Endothelial cell (in vitro differentiated cells): ENCODE measurements at regions not wholly inside any gene's neighbourhood (a gene's known extent, or its start where the extent isn't known, plus 50 kb on each side); places are given as distances from the start of the nearest gene placed in this dataset.

Experiments
- DNase-seq: peaks from one replicate; pipeline ENCODE4 v3.0.0; 2021; ENCODE audit warnings: low spot score
- H3K27ac Mint-ChIP-seq: one replicate; pipeline ENCODE4 v1.8.0; 2021; ENCODE audit warnings: mixed read lengths, inconsistent platforms; ENCODE audit not compliant: unreplicated experiment
- H3K27me3 Mint-ChIP-seq: one replicate; pipeline ENCODE4 v1.8.0; 2021; ENCODE audit warnings: mild to moderate bottlenecking, moderate library complexity, mixed read lengths, inconsistent platforms; ENCODE audit not compliant: unreplicated experiment
- H3K36me3 Mint-ChIP-seq: one replicate; pipeline ENCODE4 v1.8.0; 2021; ENCODE audit warnings: mild to moderate bottlenecking, low read depth, mixed read lengths, inconsistent platforms; ENCODE audit not compliant: unreplicated experiment
- H3K4me1 Mint-ChIP-seq: one replicate; pipeline ENCODE4 v1.8.0; 2021; ENCODE audit warnings: mild to moderate bottlenecking, mixed read lengths, inconsistent platforms; ENCODE audit not compliant: unreplicated experiment
- H3K4me3 Mint-ChIP-seq: one replicate; pipeline ENCODE4 v1.8.0; 2021; ENCODE audit warnings: mild to moderate bottlenecking, mixed read lengths, inconsistent platforms; ENCODE audit not compliant: unreplicated experiment
- H3K9me3 Mint-ChIP-seq: one replicate; pipeline ENCODE4 v1.8.0; 2021; ENCODE audit warnings: mixed read lengths, inconsistent platforms; ENCODE audit not compliant: unreplicated experiment
- TF ChIP-seq, protein P1 (sequence below): fragments of 200-600 bp; sonication (generic); IDR thresholded peaks from one replicate; pipeline ENCODE4 v1.5.0; 2021; ENCODE audit warnings: antibody characterized with exemption; ENCODE audit not compliant: unreplicated experiment

DNA sequence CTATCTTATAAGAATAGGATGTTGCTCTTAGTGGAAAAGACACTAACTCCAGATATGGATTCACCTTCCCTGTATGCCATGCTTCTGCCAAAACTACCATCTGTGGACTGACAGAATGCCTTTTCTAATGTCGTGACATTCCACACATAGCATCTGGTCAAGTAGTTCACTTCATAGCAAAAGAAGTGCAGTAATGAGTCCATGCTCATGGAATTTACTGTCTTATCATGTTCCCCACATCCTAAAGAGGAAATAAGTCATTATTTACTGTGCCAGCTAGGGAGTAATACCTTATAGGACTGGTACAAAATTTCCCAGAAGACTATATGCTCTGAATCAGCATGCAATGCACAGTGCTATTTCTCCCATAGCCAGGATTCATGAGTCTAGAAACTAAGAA, 562.4 kb downstream of the TLL1 start:
- H3K27me3 Mint-ChIP-seq: no peaks in the 10 kb centered on the region
- DNase-seq: no peak
- no peak overlapping the region for H3K4me3 Mint-ChIP-seq
- no peaks in the 10 kb centered on the region for H3K9me3 Mint-ChIP-seq
- H3K27ac Mint-ChIP-seq: no peak overlapping the region
- H3K36me3 Mint-ChIP-seq: no peaks in the 10 kb centered on the region
- TF ChIP-seq, protein P1, sequence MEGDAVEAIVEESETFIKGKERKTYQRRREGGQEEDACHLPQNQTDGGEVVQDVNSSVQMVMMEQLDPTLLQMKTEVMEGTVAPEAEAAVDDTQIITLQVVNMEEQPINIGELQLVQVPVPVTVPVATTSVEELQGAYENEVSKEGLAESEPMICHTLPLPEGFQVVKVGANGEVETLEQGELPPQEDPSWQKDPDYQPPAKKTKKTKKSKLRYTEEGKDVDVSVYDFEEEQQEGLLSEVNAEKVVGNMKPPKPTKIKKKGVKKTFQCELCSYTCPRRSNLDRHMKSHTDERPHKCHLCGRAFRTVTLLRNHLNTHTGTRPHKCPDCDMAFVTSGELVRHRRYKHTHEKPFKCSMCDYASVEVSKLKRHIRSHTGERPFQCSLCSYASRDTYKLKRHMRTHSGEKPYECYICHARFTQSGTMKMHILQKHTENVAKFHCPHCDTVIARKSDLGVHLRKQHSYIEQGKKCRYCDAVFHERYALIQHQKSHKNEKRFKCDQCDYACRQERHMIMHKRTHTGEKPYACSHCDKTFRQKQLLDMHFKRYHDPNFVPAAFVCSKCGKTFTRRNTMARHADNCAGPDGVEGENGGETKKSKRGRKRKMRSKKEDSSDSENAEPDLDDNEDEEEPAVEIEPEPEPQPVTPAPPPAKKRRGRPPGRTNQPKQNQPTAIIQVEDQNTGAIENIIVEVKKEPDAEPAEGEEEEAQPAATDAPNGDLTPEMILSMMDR: no peak
- H3K4me1 Mint-ChIP-seq: no peaks in the 10 kb centered on the region

DNA sequence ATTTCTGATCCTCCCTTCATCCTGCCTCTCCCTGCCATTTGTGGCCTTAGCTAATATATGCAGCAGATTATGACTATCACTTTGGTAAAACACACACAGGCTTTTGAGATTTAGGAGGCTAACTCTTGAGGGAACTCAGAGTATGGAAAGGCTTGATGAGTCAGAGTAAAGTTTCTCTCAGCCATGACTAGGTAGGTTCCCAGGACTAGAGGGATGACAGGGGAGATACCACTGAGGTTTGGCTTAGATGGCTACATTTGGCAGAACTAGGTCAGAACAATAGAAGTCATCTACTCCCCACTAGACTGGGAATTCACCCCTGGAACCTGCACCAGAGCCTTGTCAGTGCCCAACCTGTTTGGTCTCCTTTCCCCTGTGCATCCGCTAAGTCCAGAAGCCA, 585.7 kb downstream of the TLL1 start:
- H3K27ac Mint-ChIP-seq: no peak overlapping the region
- no peaks in the 10 kb centered on the region for H3K36me3 Mint-ChIP-seq
- TF ChIP-seq, protein P1: no peak
- H3K4me3 Mint-ChIP-seq: no peak overlapping the region
- no peaks in the 10 kb centered on the region for H3K4me1 Mint-ChIP-seq
- no peaks in the 10 kb centered on the region for H3K27me3 Mint-ChIP-seq
- H3K9me3 Mint-ChIP-seq: peaks cover 7% of the 10 kb centered on the region
- no peak for DNase-seq

DNA sequence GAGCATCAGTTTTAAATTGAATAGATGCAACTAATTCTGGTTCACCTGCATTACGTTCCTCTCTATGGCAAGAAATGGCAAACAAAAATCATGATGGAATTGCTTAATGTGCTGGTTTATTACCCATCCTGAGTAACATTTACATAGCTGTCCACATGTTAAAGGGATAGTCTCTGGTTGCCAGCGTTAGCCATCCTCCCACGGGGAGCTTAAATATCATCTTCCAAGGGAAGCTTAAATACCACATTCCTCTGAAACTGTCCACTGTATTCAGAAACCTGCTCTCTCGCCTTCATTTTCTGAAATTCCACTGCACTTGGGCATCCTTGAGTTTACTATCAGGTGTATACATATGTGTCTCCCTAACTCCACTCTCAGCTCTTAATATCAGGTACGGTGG, 586.6 kb downstream of the TLL1 start:
- Mint-ChIP-seq H3K4me1 (no peaks in the 10 kb centered on the region), H3K4me3 (no peak overlapping the region)

DNA sequence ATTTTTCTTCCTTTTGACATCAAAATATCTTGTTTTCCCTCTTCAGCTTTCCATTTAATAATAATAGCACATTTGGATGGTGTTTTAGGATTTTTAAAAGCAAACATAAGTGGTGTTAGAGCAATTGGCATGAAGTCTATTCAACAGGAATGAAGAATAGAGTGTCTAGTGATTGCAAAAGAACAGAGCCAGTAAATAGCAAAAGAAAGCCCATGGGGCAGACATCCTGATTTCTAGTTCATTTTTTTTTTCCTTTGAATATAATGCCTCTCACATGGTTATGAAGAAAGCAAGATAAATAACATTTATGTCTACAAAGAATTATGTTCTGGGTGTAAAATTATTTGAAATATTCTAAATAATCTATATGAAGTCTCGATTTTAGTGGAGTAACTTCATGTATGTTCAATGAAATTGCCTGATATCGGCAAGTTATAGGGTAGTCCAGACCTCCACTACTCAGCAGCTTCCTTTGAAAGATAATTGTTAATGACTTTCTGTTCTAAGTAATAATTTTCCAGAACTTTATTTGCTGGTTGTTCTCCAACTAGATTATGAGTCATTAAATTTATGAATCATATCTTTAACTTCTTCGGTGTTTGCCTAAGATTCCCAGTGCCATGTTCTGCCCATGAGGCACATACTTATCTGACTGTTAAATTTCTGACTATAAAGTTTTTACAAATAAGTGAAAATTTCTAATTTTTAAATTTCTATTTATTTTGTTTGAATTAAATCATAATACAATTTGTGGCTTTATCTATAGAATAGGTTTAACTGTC, 587.9 kb downstream of the TLL1 start:
- Mint-ChIP-seq H3K27ac (no peak overlapping the region), H3K9me3 (no peaks in the 10 kb centered on the region), H3K27me3 (no peaks in the 10 kb centered on the region), H3K4me1 (no peaks in the 10 kb centered on the region), H3K36me3 (no peaks in the 10 kb centered on the region), H3K4me3 (no peak overlapping the region)
- TF ChIP-seq, protein P1: no peak
- no peak for DNase-seq

More for the DNA sequence above, 586.6 kb downstream of the TLL1 start:
- DNase-seq: no peak
- no peaks in the 10 kb centered on the region for H3K27me3 Mint-ChIP-seq
- TF ChIP-seq, protein P1: no peak
- H3K36me3 Mint-ChIP-seq: no peaks in the 10 kb centered on the region
- H3K9me3 Mint-ChIP-seq: peaks cover 7% of the 10 kb centered on the region
- H3K27ac Mint-ChIP-seq: no peak overlapping the region

DNA sequence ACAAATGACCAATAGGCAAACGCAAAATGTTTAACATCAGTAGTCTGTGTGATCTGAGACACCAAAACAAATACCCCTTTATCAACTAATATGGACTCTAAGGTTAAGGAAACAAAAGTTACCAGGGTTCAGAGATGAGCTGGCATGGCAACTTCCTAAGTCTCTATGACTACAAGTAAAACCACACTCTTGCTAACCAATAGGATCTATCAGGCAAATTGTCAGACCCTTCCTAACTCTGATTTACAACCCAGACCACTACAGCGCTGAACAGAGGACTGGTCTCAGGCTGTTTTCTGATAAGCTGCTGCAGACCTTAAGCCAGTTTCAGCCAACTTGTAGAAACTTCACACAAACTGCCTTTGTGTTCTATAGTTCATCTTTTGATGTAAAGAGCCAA, 608.0 kb downstream of the TLL1 start:
- Mint-ChIP-seq H3K36me3 (no peaks in the 10 kb centered on the region), H3K27ac (no peak overlapping the region), H3K27me3 (no peaks in the 10 kb centered on the region), H3K9me3 (no peaks in the 10 kb centered on the region), H3K4me1 (peaks cover under 1% of the 10 kb centered on the region), H3K4me3 (no peak overlapping the region)
- no peak for DNase-seq
- TF ChIP-seq, protein P1: no peak
